ENCODE measurements at regions not wholly inside any gene's neighbourhood (a gene's known extent, or its start where the extent isn't known, plus 50 kb on each side); places are given as distances from the start of the nearest gene placed in this dataset.

DNA sequence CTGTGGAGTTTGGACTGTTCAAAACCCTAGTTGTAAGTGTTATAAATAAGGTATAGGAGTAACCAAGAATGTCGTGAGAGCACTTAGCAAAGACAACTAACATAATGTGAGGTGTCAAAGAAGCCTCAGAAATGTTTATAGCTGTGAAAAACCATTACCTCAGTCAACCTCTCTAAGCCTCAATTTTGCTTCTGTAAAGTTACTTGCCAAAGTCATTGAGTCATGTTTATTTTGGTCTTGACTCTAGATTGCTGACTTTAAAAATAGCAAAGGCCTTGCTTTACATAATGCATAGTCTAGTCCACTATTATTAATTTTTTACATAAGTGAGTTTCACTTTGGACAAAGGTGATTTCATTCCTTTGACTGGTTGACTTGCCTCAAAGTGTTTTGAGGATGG lies 257.6 kb upstream of the CXXC4 start:
- no peak overlapping the region for H3K27ac Mint-ChIP-seq (ENCODE audit: unreplicated experiment)
- intact Hi-C loops (cut with micrococcal nuclease; ENCODE audit: unreplicated experiment): no loop called here
- DNase-seq: no peak
- no TSS peak for BruUV-seq (replicated peaks)
- Histone ChIP-seq H3K27me3 (replicated peaks; ENCODE audit: control insufficient read depth, insufficient read depth, low read length) (no peaks in the 10 kb centered on the region), H3K36me3 (ENCODE audit: control insufficient read depth, insufficient read depth, low read length) (no peaks in the 10 kb centered on the region), H3K4me1 (no peaks in the 10 kb centered on the region), H3K9me3 (no peaks in the 10 kb centered on the region), H3K4me3 (ENCODE audit: low read depth, low read length) (no peak overlapping the region)
- TF ChIP-seq, protein P1, sequence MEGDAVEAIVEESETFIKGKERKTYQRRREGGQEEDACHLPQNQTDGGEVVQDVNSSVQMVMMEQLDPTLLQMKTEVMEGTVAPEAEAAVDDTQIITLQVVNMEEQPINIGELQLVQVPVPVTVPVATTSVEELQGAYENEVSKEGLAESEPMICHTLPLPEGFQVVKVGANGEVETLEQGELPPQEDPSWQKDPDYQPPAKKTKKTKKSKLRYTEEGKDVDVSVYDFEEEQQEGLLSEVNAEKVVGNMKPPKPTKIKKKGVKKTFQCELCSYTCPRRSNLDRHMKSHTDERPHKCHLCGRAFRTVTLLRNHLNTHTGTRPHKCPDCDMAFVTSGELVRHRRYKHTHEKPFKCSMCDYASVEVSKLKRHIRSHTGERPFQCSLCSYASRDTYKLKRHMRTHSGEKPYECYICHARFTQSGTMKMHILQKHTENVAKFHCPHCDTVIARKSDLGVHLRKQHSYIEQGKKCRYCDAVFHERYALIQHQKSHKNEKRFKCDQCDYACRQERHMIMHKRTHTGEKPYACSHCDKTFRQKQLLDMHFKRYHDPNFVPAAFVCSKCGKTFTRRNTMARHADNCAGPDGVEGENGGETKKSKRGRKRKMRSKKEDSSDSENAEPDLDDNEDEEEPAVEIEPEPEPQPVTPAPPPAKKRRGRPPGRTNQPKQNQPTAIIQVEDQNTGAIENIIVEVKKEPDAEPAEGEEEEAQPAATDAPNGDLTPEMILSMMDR (IDR thresholded peaks at IDR 0.05; ENCODE audit: insufficient read depth in 1 of 2, low read depth in 1 of 2, low read length in 1 of 2, severe bottlenecking in 1 of 2, unreplicated experiment in 1 of 2): no peak
- POLR2A ChIA-PET: no interaction called here
- H3K4me3 Mint-ChIP-seq (ENCODE audit: unreplicated experiment): no peak overlapping the region
- H3K36me3 Mint-ChIP-seq (ENCODE audit: insufficient read depth, unreplicated experiment): no peaks in the 10 kb centered on the region
- CTCF ChIA-PET: interaction anchor here (0.6 kb wide), 1 partner anchor 241 kb away, joined by 3 read pairs; no protein-coding TSS in a partner anchor
- H3K4me1 Mint-ChIP-seq (ENCODE audit: low read depth, unreplicated experiment): no peaks in the 10 kb centered on the region
- no peaks in the 10 kb centered on the region for H3K9me3 Mint-ChIP-seq (ENCODE audit: unreplicated experiment)
- H3K27me3 Mint-ChIP-seq (ENCODE audit: insufficient read depth, unreplicated experiment): peaks cover 5% of the 10 kb centered on the region

DNA sequence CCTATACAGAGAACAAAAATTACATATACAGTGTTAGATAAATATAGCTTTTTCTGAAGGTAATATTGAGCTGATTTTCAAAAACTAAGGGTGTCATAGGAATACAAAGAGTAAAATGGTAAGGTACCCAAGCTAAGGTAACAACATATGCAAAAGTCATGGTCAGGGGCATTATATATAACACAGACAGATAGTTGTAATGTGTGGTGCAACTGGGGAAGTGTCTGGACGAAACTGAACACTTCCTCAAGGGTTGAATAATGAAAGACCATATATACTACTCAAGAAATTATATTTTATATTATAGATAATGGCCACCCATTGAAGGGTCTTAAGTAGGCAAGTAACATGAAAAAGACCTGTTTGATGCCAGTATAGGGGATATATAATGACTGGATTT lies 262.1 kb upstream of the CXXC4 start:
- H3K4me3 ChIP-seq (ENCODE audit: low read depth, low read length): no peak overlapping the region
- no peaks in the 10 kb centered on the region for H3K9me3 ChIP-seq
- Mint-ChIP-seq H3K27me3 (ENCODE audit: insufficient read depth, unreplicated experiment) (no peaks in the 10 kb centered on the region), H3K4me3 (ENCODE audit: unreplicated experiment) (no peak overlapping the region), H3K27ac (ENCODE audit: unreplicated experiment) (no peak overlapping the region), H3K9me3 (ENCODE audit: unreplicated experiment) (no peaks in the 10 kb centered on the region), H3K4me1 (ENCODE audit: low read depth, unreplicated experiment) (no peaks in the 10 kb centered on the region), H3K36me3 (ENCODE audit: insufficient read depth, unreplicated experiment) (no peaks in the 10 kb centered on the region)
- CTCF ChIA-PET: no interaction called here
- intact Hi-C loops (cut with micrococcal nuclease; ENCODE audit: unreplicated experiment): no loop called here
- POLR2A ChIA-PET: no interaction called here
- no peak for DNase-seq
- no peaks in the 10 kb centered on the region for H3K4me1 ChIP-seq
- BruUV-seq (replicated peaks): no TSS peak
- TF ChIP-seq, protein P1 (IDR thresholded peaks at IDR 0.05; ENCODE audit: insufficient read depth in 1 of 2, low read depth in 1 of 2, low read length in 1 of 2, severe bottlenecking in 1 of 2, unreplicated experiment in 1 of 2): no peak
- H3K27me3 ChIP-seq (replicated peaks; ENCODE audit: control insufficient read depth, insufficient read depth, low read length): no peaks in the 10 kb centered on the region
- H3K36me3 ChIP-seq (ENCODE audit: control insufficient read depth, insufficient read depth, low read length): no peaks in the 10 kb centered on the region

DNA sequence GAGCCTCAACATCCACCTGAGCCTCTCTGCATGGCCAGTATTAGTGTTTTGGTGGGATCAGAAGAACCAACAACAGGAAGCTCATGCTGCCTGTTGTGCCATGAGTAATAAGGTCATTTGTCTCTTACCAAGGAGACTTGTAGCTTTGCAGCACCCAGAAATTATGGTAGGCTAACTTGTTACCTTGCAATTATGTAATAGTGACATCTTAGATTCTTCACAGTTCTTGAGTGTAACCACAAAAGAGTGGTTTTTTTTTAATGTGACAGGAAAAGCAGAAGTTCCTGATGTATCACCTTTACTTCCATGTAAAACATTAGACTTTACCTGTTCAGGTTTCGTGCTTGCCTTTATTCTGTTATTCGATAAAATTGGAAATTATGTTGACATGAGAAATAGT lies 263.9 kb upstream of the CXXC4 start:
- H3K4me3 Mint-ChIP-seq (ENCODE audit: unreplicated experiment): no peak overlapping the region

More for the DNA sequence above, 263.9 kb upstream of the CXXC4 start:
- Mint-ChIP-seq H3K27ac (ENCODE audit: unreplicated experiment) (no peak overlapping the region), H3K27me3 (ENCODE audit: insufficient read depth, unreplicated experiment) (peaks cover 4% of the 10 kb centered on the region), H3K9me3 (ENCODE audit: unreplicated experiment) (no peaks in the 10 kb centered on the region), H3K36me3 (ENCODE audit: insufficient read depth, unreplicated experiment) (no peaks in the 10 kb centered on the region), H3K4me1 (ENCODE audit: low read depth, unreplicated experiment) (no peaks in the 10 kb centered on the region)
- CTCF ChIA-PET: no interaction called here
- DNase-seq: no peak
- intact Hi-C loops (cut with micrococcal nuclease; ENCODE audit: unreplicated experiment): no loop called here
- no peaks in the 10 kb centered on the region for H3K36me3 ChIP-seq (ENCODE audit: control insufficient read depth, insufficient read depth, low read length)
- no peaks in the 10 kb centered on the region for H3K4me1 ChIP-seq
- no TSS peak for BruUV-seq (replicated peaks)
- no peak overlapping the region for H3K4me3 ChIP-seq (ENCODE audit: low read depth, low read length)
- POLR2A ChIA-PET: no interaction called here
- TF ChIP-seq, protein P1 (IDR thresholded peaks at IDR 0.05; ENCODE audit: insufficient read depth in 1 of 2, low read depth in 1 of 2, low read length in 1 of 2, severe bottlenecking in 1 of 2, unreplicated experiment in 1 of 2): no peak
- H3K9me3 ChIP-seq: no peaks in the 10 kb centered on the region
- no peaks in the 10 kb centered on the region for H3K27me3 ChIP-seq (replicated peaks; ENCODE audit: control insufficient read depth, insufficient read depth, low read length)

Data from Caco-2 (cell line).